GM23338 (cell line): ENCODE measurements at regions not wholly inside any gene's neighbourhood (a gene's known extent, or its start where the extent isn't known, plus 50 kb on each side); places are given as distances from the start of the nearest gene placed in this dataset.

ENCODE experiments used
- ATAC-seq: fragments of 200-7000 bp; cut with Tn5 transposase; 3 replicates; pipeline ENCODE4 v1.9.1; 2020
- DNase-seq: peaks from one replicate; pipeline ENCODE4 v3.0.0-alpha.2; 2015; ENCODE audit warnings: low spot score
- H2AFZ ChIP-seq: fragments of 200-600 bp; sonication (generic); 2 replicates; pipeline ENCODE4 v1.8.0; 2016; ENCODE audit warnings: antibody characterized with exemption, mild to moderate bottlenecking, moderate library complexity
- H3F3A ChIP-seq: fragments of 200-600 bp; sonication (generic); replicated peaks from 2 replicates; pipeline ENCODE4 v1.8.0; 2017; ENCODE audit warnings: antibody characterized with exemption, mixed run types, low read depth
- H3K27ac ChIP-seq: fragments of 200-600 bp; sonication (generic); 2 replicates; pipeline ENCODE4 v1.6.1; 2016; ENCODE audit warnings: low read depth
- H3K27me3 ChIP-seq: fragments of 200-600 bp; sonication (generic); 2 replicates; pipeline ENCODE4 v1.8.0; 2016; ENCODE audit warnings: mild to moderate bottlenecking, mixed run types, moderate library complexity; ENCODE audit not compliant: insufficient read depth
- H3K36me3 ChIP-seq: fragments of 200-600 bp; sonication (generic); 2 replicates; pipeline ENCODE4 v1.8.0; 2016; ENCODE audit warnings: mild to moderate bottlenecking; ENCODE audit not compliant: insufficient read depth
- H3K4me1 ChIP-seq: fragments of 200-600 bp; sonication (generic); 2 replicates; pipeline ENCODE4 v1.8.0; 2016; ENCODE audit warnings: mild to moderate bottlenecking, moderate library complexity; ENCODE audit not compliant: insufficient read depth
- H3K4me2 ChIP-seq: fragments of 200-600 bp; sonication (generic); 2 replicates; pipeline ENCODE4 v1.7.1; 2017; ENCODE audit warnings: mixed run types
- H3K4me3 ChIP-seq: fragments of 200-600 bp; sonication (generic); 2 replicates; pipeline ENCODE4 v1.6.1; 2016; ENCODE audit warnings: mixed run types
- H3K79me2 ChIP-seq: fragments of 200-600 bp; sonication (generic); replicated peaks from 2 replicates; pipeline ENCODE4 v1.8.0; 2017; ENCODE audit warnings: mild to moderate bottlenecking; ENCODE audit not compliant: insufficient read depth
- H3K9me2 ChIP-seq: fragments of 200-600 bp; sonication (generic); 2 replicates; pipeline ENCODE4 v1.8.0; 2017; ENCODE audit not compliant: insufficient read depth
- H4K20me1 ChIP-seq: fragments of 200-600 bp; sonication (generic); replicated peaks from 2 replicates; pipeline ENCODE4 v1.8.0; 2017; ENCODE audit warnings: mild to moderate bottlenecking; ENCODE audit not compliant: insufficient read depth
- H3K27ac Mint-ChIP-seq: 2 replicates; pipeline ENCODE4 v1.8.0; 2020; ENCODE audit warnings: inconsistent platforms, mild to moderate bottlenecking, moderate library complexity, mixed read lengths
- H3K27me3 Mint-ChIP-seq: 3 replicates; pipeline ENCODE4 v1.8.0; 2022; ENCODE audit warnings: low read depth, mild to moderate bottlenecking, moderate library complexity, mixed read lengths, inconsistent platforms; ENCODE audit not compliant: insufficient read depth, poor library complexity
- H3K36me3 Mint-ChIP-seq: 3 replicates; pipeline ENCODE4 v1.8.0; 2021; ENCODE audit warnings: low read depth, mild to moderate bottlenecking, inconsistent platforms, moderate library complexity, mixed read lengths
- H3K4me1 Mint-ChIP-seq: 3 replicates; pipeline ENCODE4 v1.8.0; 2020; ENCODE audit warnings: mild to moderate bottlenecking, inconsistent platforms, mixed read lengths
- H3K4me3 Mint-ChIP-seq: 3 replicates; pipeline ENCODE4 v1.8.0; 2021; ENCODE audit warnings: moderate library complexity, mild to moderate bottlenecking, inconsistent platforms, mixed read lengths
- H3K9me3 Mint-ChIP-seq: 3 replicates; pipeline ENCODE4 v1.8.0; 2020; ENCODE audit warnings: moderate library complexity, mild to moderate bottlenecking, inconsistent platforms, mixed read lengths
- CREB1 ChIP-seq: fragments of 250-450 bp; sonication (Bioruptor Pico); IDR thresholded peaks from 2 replicates; pipeline ENCODE4 v1.5.0; 2020; ENCODE audit warnings: low read depth, mild to moderate bottlenecking, moderate library complexity
- CTCF ChIP-seq, 2 experiments: fragments of 200-600 bp in 1 of 2; sonication (generic) in 1 of 2; conservative IDR thresholded peaks; 2 replicates each; pipeline versions ENCODE4 v1.5.1 to v1.6.1; 2016 to 2017; ENCODE audit warnings: antibody characterized with exemption in 2 of 2, low read depth in 2 of 2, mild to moderate bottlenecking in 2 of 2, moderate library complexity in 1 of 2
- ETS1 ChIP-seq: IDR thresholded peaks from 2 replicates; pipeline ENCODE4 v1.6.1; 2016; ENCODE audit warnings: antibody characterized with exemption
- EZH2 ChIP-seq: fragments of 200-600 bp; sonication (generic); IDR thresholded peaks from one replicate; pipeline ENCODE4 v1.8.0; 2017; ENCODE audit warnings: antibody characterized with exemption, mild to moderate bottlenecking, low read depth; ENCODE audit not compliant: unreplicated experiment
- EZH2phosphoT487 ChIP-seq: fragments of 200-600 bp; sonication (generic); IDR thresholded peaks from one replicate; pipeline ENCODE4 v1.8.1; 2018; ENCODE audit warnings: antibody characterized with exemption; ENCODE audit not compliant: unreplicated experiment
- JUNB ChIP-seq: IDR thresholded peaks from one replicate; pipeline ENCODE4 v1.6.1; 2016; ENCODE audit warnings: antibody characterized with exemption; ENCODE audit not compliant: unreplicated experiment
- NANOG ChIP-seq: IDR thresholded peaks from 2 replicates; pipeline ENCODE4 v1.6.1; 2016; ENCODE audit warnings: antibody characterized with exemption, borderline replicate concordance
- POLR2AphosphoS5 ChIP-seq: IDR thresholded peaks from 2 replicates; pipeline ENCODE4 v1.6.1; 2016; ENCODE audit warnings: antibody characterized with exemption, low read depth
- REST ChIP-seq: IDR thresholded peaks from one replicate; pipeline ENCODE4 v1.6.1; 2018; ENCODE audit warnings: antibody characterized with exemption; ENCODE audit not compliant: unreplicated experiment
- STAT1 ChIP-seq: IDR thresholded peaks from one replicate; pipeline ENCODE4 v1.6.1; 2016; ENCODE audit warnings: antibody characterized with exemption; ENCODE audit not compliant: unreplicated experiment
- ZNF114 ChIP-seq: fragments of 250-450 bp; sonication (Bioruptor Pico); IDR thresholded peaks from 2 replicates; pipeline ENCODE4 v1.5.0; 2020; ENCODE audit warnings: mild to moderate bottlenecking, moderate library complexity
- ZNF331 ChIP-seq: fragments of 250-450 bp; sonication (Bioruptor Pico); IDR thresholded peaks from 2 replicates; pipeline ENCODE4 v1.5.0; 2020; ENCODE audit warnings: low read depth, mild to moderate bottlenecking, moderate library complexity
- ZNF462 ChIP-seq: fragments of 250-450 bp; sonication (Bioruptor Pico); IDR thresholded peaks from 2 replicates; pipeline ENCODE4 v1.5.0; 2020; ENCODE audit warnings: mild to moderate bottlenecking, moderate library complexity

GRCh38 chr17:56675876-56676660 lies 82.6 kb downstream of the NOG start:
- Mint-ChIP-seq H3K4me3 (no peak overlapping the region), H3K36me3 (no peaks in the 10 kb centered on the region; the same call in 2 of the 3 replicates), H3K4me1 (peaks cover 6% of the 10 kb centered on the region; the same call in 2 of the 3 replicates), H3K9me3 (no peaks in the 10 kb centered on the region; the same call in 2 of the 3 replicates), H3K27me3 (peaks cover 15% of the 10 kb centered on the region), H3K27ac (no peak overlapping the region)
- H3K79me2 ChIP-seq: no peaks in the 10 kb centered on the region
- no peak for ATAC-seq
- no peak for DNase-seq
- no peaks in the 10 kb centered on the region for H4K20me1 ChIP-seq
- no peak overlapping the region for H3K4me3 ChIP-seq
- no peaks in the 10 kb centered on the region for H3F3A ChIP-seq
- H3K27me3 ChIP-seq: peaks cover 57% of the 10 kb centered on the region
- no peaks in the 10 kb centered on the region for H3K4me1 ChIP-seq
- H3K9me2 ChIP-seq: peaks cover 3% of the 10 kb centered on the region; the same call in 1 of the 2 replicates
- no peak for TF ChIP-seq EZH2
- no peak for TF ChIP-seq POLR2AphosphoS5
- TF ChIP-seq ZNF462 (CRISPR knock-in tag): no peak
- no peak for TF ChIP-seq EZH2phosphoT487
- no peak for TF ChIP-seq NANOG
- no peak for TF ChIP-seq JUNB
- no peak for TF ChIP-seq ETS1
- no peak for TF ChIP-seq REST
- TF ChIP-seq CTCF (conservative IDR thresholded peaks at IDR 0.05; ENCODE audit: low read depth in 2 of 2): no peak
- no peak for TF ChIP-seq ZNF331
- TF ChIP-seq ZNF114: no peak
- no peak for TF ChIP-seq CREB1 (CRISPR knock-in tag)
- TF ChIP-seq STAT1: no peak
- no peak overlapping the region for H2AFZ ChIP-seq
- H3K4me2 ChIP-seq: no peak overlapping the region
- H3K36me3 ChIP-seq: no peaks in the 10 kb centered on the region
- H3K27ac ChIP-seq: no peak overlapping the region
